ENCODE measurements at regions not wholly inside any gene's neighbourhood (a gene's known extent, or its start where the extent isn't known, plus 50 kb on each side); places are given as distances from the start of the nearest gene placed in this dataset.

DNA sequence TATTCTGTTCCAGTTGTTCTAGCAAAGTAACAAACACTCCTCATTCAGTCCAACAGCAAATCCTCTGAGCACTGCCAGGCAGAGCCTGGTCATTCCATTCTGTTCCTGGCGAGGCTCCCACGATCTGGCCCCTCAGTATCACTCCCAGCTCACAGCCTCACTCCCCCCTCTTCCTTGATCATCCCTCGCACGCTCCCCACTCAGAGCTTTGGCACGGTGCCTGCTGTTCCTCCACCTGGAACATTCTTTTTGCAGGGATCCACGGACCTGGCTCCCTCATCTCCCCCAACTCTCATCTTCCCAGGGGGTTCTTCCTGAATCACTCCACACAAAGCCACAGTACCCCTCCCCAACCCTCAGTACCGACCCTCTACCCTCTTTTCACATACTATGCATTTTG, 192.3 kb downstream of the ATPSCKMT start:
- TF ChIP-seq, protein P1, sequence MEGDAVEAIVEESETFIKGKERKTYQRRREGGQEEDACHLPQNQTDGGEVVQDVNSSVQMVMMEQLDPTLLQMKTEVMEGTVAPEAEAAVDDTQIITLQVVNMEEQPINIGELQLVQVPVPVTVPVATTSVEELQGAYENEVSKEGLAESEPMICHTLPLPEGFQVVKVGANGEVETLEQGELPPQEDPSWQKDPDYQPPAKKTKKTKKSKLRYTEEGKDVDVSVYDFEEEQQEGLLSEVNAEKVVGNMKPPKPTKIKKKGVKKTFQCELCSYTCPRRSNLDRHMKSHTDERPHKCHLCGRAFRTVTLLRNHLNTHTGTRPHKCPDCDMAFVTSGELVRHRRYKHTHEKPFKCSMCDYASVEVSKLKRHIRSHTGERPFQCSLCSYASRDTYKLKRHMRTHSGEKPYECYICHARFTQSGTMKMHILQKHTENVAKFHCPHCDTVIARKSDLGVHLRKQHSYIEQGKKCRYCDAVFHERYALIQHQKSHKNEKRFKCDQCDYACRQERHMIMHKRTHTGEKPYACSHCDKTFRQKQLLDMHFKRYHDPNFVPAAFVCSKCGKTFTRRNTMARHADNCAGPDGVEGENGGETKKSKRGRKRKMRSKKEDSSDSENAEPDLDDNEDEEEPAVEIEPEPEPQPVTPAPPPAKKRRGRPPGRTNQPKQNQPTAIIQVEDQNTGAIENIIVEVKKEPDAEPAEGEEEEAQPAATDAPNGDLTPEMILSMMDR (conservative IDR thresholded peaks at IDR 0.05; ENCODE audit: low read length), result no peak
- no peak for TF ChIP-seq EZH2phosphoT487 (IDR thresholded peaks at IDR 0.05; ENCODE audit: borderline replicate concordance, low read depth, low read length)
